PC-3 (cell line): ENCODE measurements at regions not wholly inside any gene's neighbourhood (a gene's known extent, or its start where the extent isn't known, plus 50 kb on each side); places are given as distances from the start of the nearest gene placed in this dataset.

Experiments
- ATAC-seq: fragments of 200-7000 bp; cut with Tn5 transposase; 2 replicates; pipeline ENCODE4 v1.9.1; 2020; ENCODE audit warnings: mild to moderate bottlenecking, moderate library complexity
- BruUV-seq: library from RNA; stranded (reverse); fragments of 400-500 nt; replicated peaks from 2 replicates; lab custom pipeline; 2021; lab: Mats Ljungman, UMichigan
- CTCF ChIA-PET: fragments of 300-600 bp; sonication (Branson Sonifier 250); formaldehyde crosslinking; loops from one replicate; lab custom pipeline; 2022; ENCODE audit warnings: antibody characterized with exemption; lab: Charles Lee
- POLR2A ChIA-PET: fragments of 300-600 bp; sonication (Branson Sonifier 250); formaldehyde crosslinking; loops from one replicate; lab custom pipeline; 2022; ENCODE audit warnings: antibody characterized with exemption; ENCODE audit not compliant: unreplicated experiment; lab: Charles Lee
- DNase-seq: peaks from one replicate; pipeline ENCODE4 v3.0.0-alpha.2; 2015
- H2AFZ ChIP-seq: fragments of 300-600 bp; sonication (generic); 2 replicates; pipeline ENCODE4 v1.6.0; 2016; ENCODE audit warnings: antibody characterized with exemption, low read length
- H3F3A ChIP-seq: fragments of 300-600 bp; sonication (generic); one replicate; pipeline ENCODE4 v1.6.0; 2017; ENCODE audit warnings: antibody characterized with exemption, low read length, control low read depth, mild to moderate bottlenecking; ENCODE audit not compliant: unreplicated experiment
- H3K27ac ChIP-seq: fragments of 300-600 bp; sonication (generic); 2 replicates; pipeline ENCODE4 v1.5.1; 2016; ENCODE audit warnings: mild to moderate bottlenecking, low read length
- H3K27me3 ChIP-seq: fragments of 300-600 bp; sonication (generic); 2 replicates; pipeline ENCODE4 v1.6.1; 2016; ENCODE audit warnings: low read length, mixed read lengths
- H3K36me3 ChIP-seq: fragments of 300-600 bp; sonication (generic); 2 replicates; pipeline ENCODE4 v1.6.1; 2016; ENCODE audit warnings: low read depth, mixed run types, low read length, mixed read lengths
- H3K4me1 ChIP-seq: fragments of 300-600 bp; sonication (generic); 2 replicates; pipeline ENCODE4 v1.5.1; 2016; ENCODE audit warnings: low read length; ENCODE audit not compliant: insufficient read depth
- H3K4me2 ChIP-seq: fragments of 300-600 bp; sonication (generic); 2 replicates; pipeline ENCODE4 v1.6.0; 2016; ENCODE audit warnings: low read length
- H3K4me3 ChIP-seq: fragments of 300-600 bp; sonication (generic); 2 replicates; pipeline ENCODE4 v1.5.1; 2016; ENCODE audit warnings: mild to moderate bottlenecking, low read length, mixed read lengths
- H3K79me2 ChIP-seq: fragments of 300-600 bp; sonication (generic); 2 replicates; pipeline ENCODE4 v1.6.1; 2017; ENCODE audit warnings: low read length, mixed read lengths
- H3K9ac ChIP-seq: fragments of 300-600 bp; sonication (generic); 2 replicates; pipeline ENCODE4 v1.6.0; 2016; ENCODE audit warnings: mild to moderate bottlenecking, low read length
- H3K9me2 ChIP-seq: fragments of 300-600 bp; sonication (generic); replicated peaks from 2 replicates; pipeline ENCODE4 v1.6.1; 2016; ENCODE audit warnings: mixed run types, low read length, mixed read lengths
- H3K9me3 ChIP-seq: fragments of 300-600 bp; sonication (generic); 2 replicates; pipeline ENCODE4 v1.6.1; 2016; ENCODE audit warnings: low read length, mixed read lengths
- H4K20me1 ChIP-seq: fragments of 300-600 bp; sonication (generic); 2 replicates; pipeline ENCODE4 v1.6.1; 2016; ENCODE audit warnings: low read length, mixed read lengths
- CTCF ChIP-seq: fragments of 300-600 bp; sonication (generic); conservative IDR thresholded peaks from 2 replicates; pipeline ENCODE4 v1.5.1; 2017; ENCODE audit warnings: antibody characterized with exemption, low read depth, mild to moderate bottlenecking, low read length
- EZH2 ChIP-seq: fragments of 300-600 bp; sonication (generic); IDR thresholded peaks from one replicate; pipeline ENCODE4 v1.6.1; 2017; ENCODE audit warnings: antibody characterized with exemption, mild to moderate bottlenecking, low read length; ENCODE audit not compliant: unreplicated experiment
- EZH2phosphoT487 ChIP-seq: fragments of 300-600 bp; sonication (generic); IDR thresholded peaks from 2 replicates; pipeline ENCODE4 v1.6.1; 2018; ENCODE audit warnings: mild to moderate bottlenecking, antibody characterized with exemption, low read length, borderline replicate concordance
- intact Hi-C: fragments of 100-400 bp; cut with micrococcal nuclease; formaldehyde crosslinking; loops from 2 replicates; pipeline ENCODE4 v1.9.0; 2023

GRCh38 chr10:9076066-9076465 is 1021.6 kb downstream of the GATA3 start:
- Histone ChIP-seq H3K9me2 (no peaks in the 10 kb centered on the region), H2AFZ (no peak overlapping the region), H3K79me2 (no peaks in the 10 kb centered on the region), H3K27ac (no peak overlapping the region), H3K36me3 (no peaks in the 10 kb centered on the region), H3F3A (no peaks in the 10 kb centered on the region), H3K4me1 (peaks cover 12% of the 10 kb centered on the region), H3K9ac (no peak overlapping the region), H4K20me1 (no peaks in the 10 kb centered on the region), H3K4me3 (no peak overlapping the region), H3K9me3 (no peaks in the 10 kb centered on the region), H3K27me3 (no peaks in the 10 kb centered on the region), H3K4me2 (no peak overlapping the region)
- ChIA-PET CTCF (no interaction called here), POLR2A (no interaction called here)
- ATAC-seq (no peak), DNase-seq (no peak)
- TF ChIP-seq EZH2 = no peak
- TF ChIP-seq EZH2phosphoT487 = no peak
- TF ChIP-seq CTCF = no peak
- no TSS peak for BruUV-seq
- intact Hi-C loops = no loop called here

GRCh38 chr10:9081253-9081652 is 1026.8 kb downstream of the GATA3 start:
- Histone ChIP-seq H3K27me3 (no peaks in the 10 kb centered on the region), H2AFZ (no peak overlapping the region), H3K9me2 (no peaks in the 10 kb centered on the region), H3K36me3 (no peaks in the 10 kb centered on the region), H3F3A (no peaks in the 10 kb centered on the region), H4K20me1 (no peaks in the 10 kb centered on the region), H3K27ac (no peak overlapping the region), H3K4me3 (no peak overlapping the region), H3K9ac (no peak overlapping the region), H3K4me2 (no peak overlapping the region), H3K79me2 (no peaks in the 10 kb centered on the region), H3K4me1 (no peaks in the 10 kb centered on the region), H3K9me3 (no peaks in the 10 kb centered on the region)
- ChIA-PET POLR2A (no interaction called here), CTCF (no interaction called here)
- ATAC-seq = no peak
- BruUV-seq = no TSS peak
- DNase-seq = peak; percentile 12
- intact Hi-C loops = no loop called here
- TF ChIP-seq EZH2 (no peak), EZH2phosphoT487 (no peak), CTCF (no peak)

DNA sequence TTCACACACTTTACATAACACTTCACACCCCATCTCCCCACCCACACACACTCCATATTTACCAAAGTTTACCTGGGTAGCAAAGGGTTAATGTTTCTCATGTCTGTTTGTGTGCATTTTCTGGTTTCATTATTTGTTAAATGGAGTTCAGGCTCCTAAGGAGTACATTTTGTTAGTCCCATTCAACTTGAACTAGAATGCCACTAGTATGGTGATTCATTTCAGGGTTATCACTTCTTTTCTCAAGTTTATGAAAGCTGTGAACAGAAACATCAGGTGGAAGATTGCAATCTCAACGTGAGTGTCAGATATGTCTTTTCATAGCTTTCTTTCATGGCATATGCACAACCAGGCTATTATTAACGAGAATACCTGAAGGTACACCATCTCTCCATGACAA is 1027.5 kb downstream of the GATA3 start:
- no peak for DNase-seq
- Histone ChIP-seq H3K27me3 (0 out of 2 replicates have a peak, but pooled peaks cover 1% of the 10 kb centered on the region), H3K9me3 (no peaks in the 10 kb centered on the region), H3K36me3 (no peaks in the 10 kb centered on the region), H4K20me1 (no peaks in the 10 kb centered on the region), H3K4me1 (no peaks in the 10 kb centered on the region), H3K9ac (no peak overlapping the region), H3F3A (no peaks in the 10 kb centered on the region), H2AFZ (no peak overlapping the region), H3K27ac (no peak overlapping the region), H3K9me2 (no peaks in the 10 kb centered on the region), H3K4me2 (no peak overlapping the region), H3K4me3 (no peak overlapping the region), H3K79me2 (no peaks in the 10 kb centered on the region)
- intact Hi-C loops = no loop called here
- CTCF ChIA-PET = no interaction called here
- ATAC-seq = no peak
- no TSS peak for BruUV-seq
- no peak for TF ChIP-seq CTCF
- TF ChIP-seq EZH2phosphoT487 = no peak
- TF ChIP-seq EZH2 = no peak
- POLR2A ChIA-PET = no interaction called here
